Mesothelial cell of epicardium (in vitro differentiated cells): ENCODE measurements at regions not wholly inside any gene's neighbourhood (a gene's known extent, or its start where the extent isn't known, plus 50 kb on each side); places are given as distances from the start of the nearest gene placed in this dataset.

ENCODE experiments used
- DNase-seq, 2 experiments: peaks; one replicate each; pipeline ENCODE4 v3.0.0; 2021; ENCODE audit warnings: low spot score in 2 of 2; ENCODE audit not compliant: unreplicated experiment in 2 of 2
- H3K27ac Mint-ChIP-seq: 2 replicates; pipeline ENCODE4 v1.8.0; 2021; ENCODE audit warnings: mixed read lengths
- H3K27me3 Mint-ChIP-seq: 2 replicates; pipeline ENCODE4 v1.8.0; 2021; ENCODE audit warnings: low read depth, mixed read lengths
- H3K36me3 Mint-ChIP-seq: 2 replicates; pipeline ENCODE4 v1.8.0; 2021; ENCODE audit warnings: mixed read lengths
- H3K4me1 Mint-ChIP-seq: 2 replicates; pipeline ENCODE4 v1.8.0; 2021; ENCODE audit warnings: mixed read lengths
- H3K4me3 Mint-ChIP-seq: 2 replicates; pipeline ENCODE4 v1.8.0; 2021; ENCODE audit warnings: mild to moderate bottlenecking, moderate library complexity, mixed read lengths
- H3K9me3 Mint-ChIP-seq: 2 replicates; pipeline ENCODE4 v1.8.0; 2021; ENCODE audit warnings: mixed read lengths
- CTCF ChIP-seq: fragments of 200-600 bp; sonication (generic); IDR thresholded peaks from one replicate; pipeline ENCODE4 v1.5.0; 2021; ENCODE audit warnings: antibody characterized with exemption; ENCODE audit not compliant: unreplicated experiment

GRCh38 chr19:31562966-31563612 lies 213.9 kb upstream of the TSHZ3 start:
- Mint-ChIP-seq H3K4me3 (no peak overlapping the region), H3K27me3 (no peaks in the 10 kb centered on the region), H3K27ac (no peak overlapping the region), H3K4me1 (peaks cover 4% of the 10 kb centered on the region), H3K36me3 (peaks cover 4% of the 10 kb centered on the region), H3K9me3 (peaks cover 7% of the 10 kb centered on the region)
- no peak for TF ChIP-seq CTCF
- no peak for DNase-seq

GRCh38 chr19:31567776-31568175 lies 218.5 kb upstream of the TSHZ3 start:
- TF ChIP-seq CTCF = no peak
- Mint-ChIP-seq H3K36me3 (no peaks in the 10 kb centered on the region), H3K27me3 (no peaks in the 10 kb centered on the region), H3K27ac (no peak overlapping the region), H3K9me3 (no peaks in the 10 kb centered on the region), H3K4me1 (peaks cover 13% of the 10 kb centered on the region), H3K4me3 (no peak overlapping the region)
- no peak for DNase-seq

GRCh38 chr19:31568724-31569123 lies 219.5 kb upstream of the TSHZ3 start:
- DNase-seq = no peak
- no peak for TF ChIP-seq CTCF
- no peaks in the 10 kb centered on the region for H3K36me3 Mint-ChIP-seq
- H3K27me3 Mint-ChIP-seq = no peaks in the 10 kb centered on the region
- H3K4me1 Mint-ChIP-seq = peaks cover 23% of the 10 kb centered on the region
- H3K4me3 Mint-ChIP-seq = no peak overlapping the region
- no peak overlapping the region for H3K27ac Mint-ChIP-seq
- H3K9me3 Mint-ChIP-seq = no peaks in the 10 kb centered on the region

- H3K36me3 Mint-ChIP-seq = no peaks in the 10 kb centered on the region
- H3K27ac Mint-ChIP-seq = no peak overlapping the region
- H3K4me3 Mint-ChIP-seq = no peak overlapping the region
- peaks cover 24% of the 10 kb centered on the region for H3K4me1 Mint-ChIP-seq
- TF ChIP-seq CTCF = no peak
- H3K27me3 Mint-ChIP-seq = no peaks in the 10 kb centered on the region
- DNase-seq = no peak
- no peaks in the 10 kb centered on the region for H3K9me3 Mint-ChIP-seq
Measured at GRCh38 chr19:31570718-31571117, 221.5 kb upstream of the TSHZ3 start.

GRCh38 chr19:31572102-31572975 lies 223.1 kb upstream of the TSHZ3 start:
- H3K4me3 Mint-ChIP-seq = no peak overlapping the region
- no peak for TF ChIP-seq CTCF
- peaks cover 28% of the 10 kb centered on the region for H3K4me1 Mint-ChIP-seq
- no peaks in the 10 kb centered on the region for H3K36me3 Mint-ChIP-seq
- H3K9me3 Mint-ChIP-seq = no peaks in the 10 kb centered on the region
- no peak for DNase-seq
- H3K27ac Mint-ChIP-seq = peak overlapping the region; percentile 75
- H3K27me3 Mint-ChIP-seq = no peaks in the 10 kb centered on the region
